ENCODE measurements at regions not wholly inside any gene's neighbourhood (a gene's known extent, or its start where the extent isn't known, plus 50 kb on each side); places are given as distances from the start of the nearest gene placed in this dataset.

- no peak for DNase-seq (ENCODE audit: low spot score, unreplicated experiment)
- TF ChIP-seq, protein P1, sequence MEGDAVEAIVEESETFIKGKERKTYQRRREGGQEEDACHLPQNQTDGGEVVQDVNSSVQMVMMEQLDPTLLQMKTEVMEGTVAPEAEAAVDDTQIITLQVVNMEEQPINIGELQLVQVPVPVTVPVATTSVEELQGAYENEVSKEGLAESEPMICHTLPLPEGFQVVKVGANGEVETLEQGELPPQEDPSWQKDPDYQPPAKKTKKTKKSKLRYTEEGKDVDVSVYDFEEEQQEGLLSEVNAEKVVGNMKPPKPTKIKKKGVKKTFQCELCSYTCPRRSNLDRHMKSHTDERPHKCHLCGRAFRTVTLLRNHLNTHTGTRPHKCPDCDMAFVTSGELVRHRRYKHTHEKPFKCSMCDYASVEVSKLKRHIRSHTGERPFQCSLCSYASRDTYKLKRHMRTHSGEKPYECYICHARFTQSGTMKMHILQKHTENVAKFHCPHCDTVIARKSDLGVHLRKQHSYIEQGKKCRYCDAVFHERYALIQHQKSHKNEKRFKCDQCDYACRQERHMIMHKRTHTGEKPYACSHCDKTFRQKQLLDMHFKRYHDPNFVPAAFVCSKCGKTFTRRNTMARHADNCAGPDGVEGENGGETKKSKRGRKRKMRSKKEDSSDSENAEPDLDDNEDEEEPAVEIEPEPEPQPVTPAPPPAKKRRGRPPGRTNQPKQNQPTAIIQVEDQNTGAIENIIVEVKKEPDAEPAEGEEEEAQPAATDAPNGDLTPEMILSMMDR (IDR thresholded peaks at IDR 0.05; ENCODE audit: unreplicated experiment): no peak
- no peak overlapping the region for H3K27ac Mint-ChIP-seq
- no peak overlapping the region for H3K4me3 Mint-ChIP-seq (ENCODE audit: low read depth)
- no peaks in the 10 kb centered on the region for H3K36me3 Mint-ChIP-seq (ENCODE audit: insufficient read depth)
- H3K4me1 Mint-ChIP-seq (ENCODE audit: low read depth): no peaks in the 10 kb centered on the region
- H3K27me3 Mint-ChIP-seq: peaks cover 23% of the 10 kb centered on the region
- peaks cover 1% of the 10 kb centered on the region for H3K9me3 Mint-ChIP-seq (ENCODE audit: low read depth)
Measured at GRCh38 chr13:112244495-112245177, 131.5 kb upstream of the SPACA7 start.

DNA sequence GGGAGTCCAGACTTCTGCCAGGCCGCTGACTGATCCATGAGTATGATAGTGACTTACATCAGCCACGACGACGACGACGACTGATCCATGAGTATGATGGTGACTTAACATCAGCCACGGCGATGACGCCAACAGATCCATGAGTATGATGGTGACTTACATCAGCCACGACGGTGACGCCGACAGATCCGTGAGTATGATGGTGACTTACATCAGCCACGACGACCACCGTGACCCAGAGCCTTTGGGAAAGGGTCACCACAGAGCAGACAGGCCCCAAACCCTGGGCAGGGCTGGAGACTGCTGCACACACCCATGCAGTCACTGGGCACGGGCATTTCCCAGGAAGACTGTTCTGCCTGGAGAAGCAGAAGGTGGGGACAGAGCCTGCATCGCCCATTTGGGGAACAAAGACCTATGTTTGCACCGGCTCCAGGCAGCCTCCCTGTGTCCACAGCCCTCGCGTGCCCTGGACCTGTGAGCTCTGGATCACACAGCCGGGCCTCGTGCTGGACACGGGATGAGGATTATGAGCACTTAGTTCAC is 130.9 kb upstream of the SPACA7 start:
- no peaks in the 10 kb centered on the region for H3K36me3 Mint-ChIP-seq (ENCODE audit: insufficient read depth)
- H3K4me3 Mint-ChIP-seq (ENCODE audit: low read depth): no peak overlapping the region
- no peak for DNase-seq (ENCODE audit: low spot score, unreplicated experiment)
- H3K4me1 Mint-ChIP-seq (ENCODE audit: low read depth): no peaks in the 10 kb centered on the region
- TF ChIP-seq, protein P1 (IDR thresholded peaks at IDR 0.05; ENCODE audit: unreplicated experiment): no peak
- no peaks in the 10 kb centered on the region for H3K9me3 Mint-ChIP-seq (ENCODE audit: low read depth)
- H3K27me3 Mint-ChIP-seq: peaks cover 27% of the 10 kb centered on the region
- no peak overlapping the region for H3K27ac Mint-ChIP-seq

DNA sequence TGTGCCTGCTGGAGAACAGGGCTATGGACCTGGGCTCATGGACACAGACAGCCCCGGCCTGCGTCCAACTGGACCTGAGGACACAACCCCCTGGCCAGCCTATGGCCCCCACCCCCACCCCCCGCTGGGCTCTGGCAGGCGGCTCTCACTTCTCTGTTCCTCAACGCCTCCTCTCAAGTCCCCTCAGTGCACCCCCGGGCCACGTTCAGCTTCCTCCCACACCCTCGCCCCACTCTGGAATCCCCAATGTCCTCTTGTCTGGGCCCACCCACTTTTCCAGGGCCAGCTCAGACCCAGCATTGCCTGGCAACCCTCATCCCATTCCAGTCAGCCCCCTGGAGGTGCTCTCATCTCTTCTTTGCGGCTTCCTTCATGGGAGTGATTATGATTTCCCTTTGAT is 130.2 kb upstream of the SPACA7 start:
- no peaks in the 10 kb centered on the region for H3K36me3 Mint-ChIP-seq (ENCODE audit: insufficient read depth)
- H3K9me3 Mint-ChIP-seq (ENCODE audit: low read depth): no peaks in the 10 kb centered on the region
- no peak overlapping the region for H3K4me3 Mint-ChIP-seq (ENCODE audit: low read depth)
- no peaks in the 10 kb centered on the region for H3K4me1 Mint-ChIP-seq (ENCODE audit: low read depth)
- no peak for DNase-seq (ENCODE audit: low spot score, unreplicated experiment)
- H3K27ac Mint-ChIP-seq: no peak overlapping the region
- TF ChIP-seq, protein P1 (IDR thresholded peaks at IDR 0.05; ENCODE audit: unreplicated experiment): no peak
- peaks cover 30% of the 10 kb centered on the region for H3K27me3 Mint-ChIP-seq

DNA sequence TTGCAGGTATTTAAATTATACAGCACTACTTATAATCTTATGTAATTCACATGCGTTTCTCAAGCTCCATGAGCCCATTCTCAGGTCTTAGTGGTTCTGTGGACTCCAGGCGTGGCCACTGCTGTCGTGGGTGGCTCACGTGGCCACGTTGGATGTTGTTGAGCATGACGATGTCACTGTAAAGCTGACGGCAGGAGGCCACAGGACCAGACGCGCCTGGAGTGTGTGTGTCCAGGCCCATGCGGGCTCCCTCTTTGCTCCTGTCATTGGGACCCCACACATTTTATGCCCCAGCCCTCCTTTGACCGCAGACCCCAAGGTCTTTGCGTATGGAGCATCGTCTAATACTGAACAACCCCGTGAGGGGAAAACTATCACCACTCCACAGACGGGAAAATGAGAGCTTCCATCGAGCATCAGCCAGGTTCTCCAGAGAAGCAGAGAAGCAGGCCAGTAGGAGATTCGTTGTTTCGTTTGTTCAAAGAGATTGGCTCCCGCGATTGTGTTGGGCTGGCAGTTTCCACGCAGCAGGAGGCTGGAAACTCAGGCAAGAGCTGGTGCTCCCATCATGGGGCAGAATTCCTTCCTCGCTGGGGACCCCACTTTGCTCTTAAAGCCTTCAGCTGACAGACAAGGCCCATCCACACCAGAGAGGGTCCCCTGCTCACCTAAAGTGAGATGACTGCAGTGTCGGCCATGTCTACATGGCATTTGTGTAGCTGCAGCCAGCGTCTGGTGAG is 129.3 kb upstream of the SPACA7 start:
- no peaks in the 10 kb centered on the region for H3K9me3 Mint-ChIP-seq (ENCODE audit: low read depth)
- no peak for DNase-seq (ENCODE audit: low spot score, unreplicated experiment)
- TF ChIP-seq, protein P1 (IDR thresholded peaks at IDR 0.05; ENCODE audit: unreplicated experiment): no peak
- no peaks in the 10 kb centered on the region for H3K36me3 Mint-ChIP-seq (ENCODE audit: insufficient read depth)
- H3K4me3 Mint-ChIP-seq (ENCODE audit: low read depth): no peak overlapping the region
- no peaks in the 10 kb centered on the region for H3K4me1 Mint-ChIP-seq (ENCODE audit: low read depth)
- H3K27ac Mint-ChIP-seq: no peak overlapping the region
- peaks cover 35% of the 10 kb centered on the region for H3K27me3 Mint-ChIP-seq

GRCh38 chr13:112247471-112248405 is 128.4 kb upstream of the SPACA7 start:
- Mint-ChIP-seq H3K36me3 (ENCODE audit: insufficient read depth) (no peaks in the 10 kb centered on the region), H3K9me3 (ENCODE audit: low read depth) (no peaks in the 10 kb centered on the region), H3K4me3 (ENCODE audit: low read depth) (no peak overlapping the region), H3K27me3 (peaks cover 38% of the 10 kb centered on the region), H3K4me1 (ENCODE audit: low read depth) (no peaks in the 10 kb centered on the region), H3K27ac (no peak overlapping the region)
- TF ChIP-seq, protein P1 (IDR thresholded peaks at IDR 0.05; ENCODE audit: unreplicated experiment): no peak
- no peak for DNase-seq (ENCODE audit: low spot score, unreplicated experiment)
